Liver (tissue), 8 donors: ENCODE measurements at regions not wholly inside any gene's neighbourhood (a gene's known extent, or its start where the extent isn't known, plus 50 kb on each side); places are given as distances from the start of the nearest gene placed in this dataset.

ENCODE experiments used
- DNase-seq: peaks from one replicate; pipeline ENCODE4 v3.0.0-alpha.2; 2017; ENCODE audit warnings: low spot score
- H3K27ac ChIP-seq, 2 donors: one replicate each; pipeline ENCODE4 v1.7.0; 2013; ENCODE audit warnings: inconsistent platforms in 2 of 2, low read length in 2 of 2, control low read depth in 1 of 2, low read depth in 1 of 2, mild to moderate bottlenecking in 1 of 2
- H3K27me3 ChIP-seq, 4 donors: one replicate each; pipeline versions ENCODE4 v1.6.1 to v1.7.0; 2013; ENCODE audit warnings: low read length in 3 of 4, inconsistent platforms in 1 of 4, mild to moderate bottlenecking in 1 of 4, moderate library complexity in 1 of 4; ENCODE audit not compliant: control insufficient read depth in 4 of 4, insufficient read depth in 4 of 4
- H3K36me3 ChIP-seq, 4 donors: one replicate each; pipeline versions ENCODE4 v1.6.1 to v1.7.0; 2013; ENCODE audit warnings: low read length in 3 of 4, mild to moderate bottlenecking in 3 of 4, low read depth in 1 of 4, moderate library complexity in 1 of 4; ENCODE audit not compliant: control insufficient read depth in 4 of 4, insufficient read depth in 3 of 4
- H3K4me1 ChIP-seq, 4 donors: one replicate each; pipeline versions ENCODE4 v1.6.1 to v1.7.0; 2013; ENCODE audit warnings: low read length in 3 of 4, mild to moderate bottlenecking in 3 of 4, moderate library complexity in 1 of 4; ENCODE audit not compliant: control insufficient read depth in 4 of 4, insufficient read depth in 4 of 4
- H3K4me3 ChIP-seq, 3 donors: one replicate each; pipeline versions ENCODE4 v1.6.1 to v1.7.0; 2013; ENCODE audit warnings: low read length in 3 of 3, control low read depth in 1 of 3, low read depth in 1 of 3, mild to moderate bottlenecking in 1 of 3
- H3K9ac ChIP-seq, 2 donors: one replicate each; pipeline ENCODE4 v1.7.0; 2013; ENCODE audit warnings: low read length in 2 of 2, mild to moderate bottlenecking in 2 of 2, moderate library complexity in 2 of 2, control low read depth in 1 of 2, low read depth in 1 of 2
- H3K9me3 ChIP-seq, 4 donors: one replicate each; pipeline versions ENCODE4 v1.6.1 to v1.7.0; 2013; ENCODE audit warnings: low read length in 3 of 4; ENCODE audit not compliant: control insufficient read depth in 4 of 4
- CTCF ChIP-seq: fragments of 150-350 bp; IDR thresholded peaks from 2 replicates; pipeline ENCODE4 v1.5.1; 2017; ENCODE audit warnings: improper control_type of control experiment, low read depth, low read length; ENCODE audit not compliant: missing input control
- EGR1 ChIP-seq, 2 donors: IDR thresholded peaks; 2 replicates each; pipeline ENCODE4 v1.6.1; 2016 to 2018; ENCODE audit warnings: antibody characterized with exemption in 2 of 2, low read depth in 2 of 2
- FOXA1 ChIP-seq: IDR thresholded peaks from 2 replicates; pipeline ENCODE4 v1.6.1; 2016; ENCODE audit warnings: antibody characterized with exemption
- FOXA2 ChIP-seq: IDR thresholded peaks from 2 replicates; pipeline ENCODE4 v1.6.1; 2016; ENCODE audit warnings: antibody characterized with exemption
- GABPA ChIP-seq, 2 donors: IDR thresholded peaks in 1 of 2; conservative IDR thresholded peaks in 1 of 2; 2 replicates each; pipeline ENCODE4 v1.6.1; 2016; ENCODE audit warnings: antibody characterized with exemption in 2 of 2, mild to moderate bottlenecking in 1 of 2, moderate library complexity in 1 of 2
- HNF4A ChIP-seq, 2 donors: conservative IDR thresholded peaks; 2 replicates each; pipeline ENCODE4 v1.6.1; 2016; ENCODE audit warnings: antibody characterized with exemption in 2 of 2, mild to moderate bottlenecking in 2 of 2
- HNF4G ChIP-seq: IDR thresholded peaks from 2 replicates; pipeline ENCODE4 v1.6.1; 2016; ENCODE audit warnings: antibody characterized with exemption
- JUND ChIP-seq, 2 donors: IDR thresholded peaks; 2 replicates each; pipeline ENCODE4 v1.6.1; 2016; ENCODE audit warnings: antibody characterized with exemption in 2 of 2
- MAX ChIP-seq: IDR thresholded peaks from 2 replicates; pipeline ENCODE4 v1.6.1; 2016; ENCODE audit warnings: antibody characterized with exemption
- NR2F2 ChIP-seq: IDR thresholded peaks from 2 replicates; pipeline ENCODE4 v1.6.1; 2016; ENCODE audit warnings: antibody characterized with exemption
- RAD21 ChIP-seq, 2 donors: IDR thresholded peaks; 2 replicates each; pipeline ENCODE4 v1.6.1; 2016; ENCODE audit warnings: antibody characterized with exemption in 2 of 2, mild to moderate bottlenecking in 2 of 2
- REST ChIP-seq: IDR thresholded peaks from 2 replicates; pipeline ENCODE4 v1.6.1; 2016; ENCODE audit warnings: antibody characterized with exemption, mild to moderate bottlenecking
- RXRA ChIP-seq, 2 donors: IDR thresholded peaks; 2 replicates each; pipeline ENCODE4 v1.6.1; 2017 to 2018; ENCODE audit warnings: antibody characterized with exemption in 2 of 2, mild to moderate bottlenecking in 1 of 2
- SP1 ChIP-seq: IDR thresholded peaks from 2 replicates; pipeline ENCODE4 v1.6.1; 2018; ENCODE audit warnings: antibody characterized with exemption, mild to moderate bottlenecking
- TAF1 ChIP-seq: conservative IDR thresholded peaks from 2 replicates; pipeline ENCODE4 v1.6.1; 2016; ENCODE audit warnings: antibody characterized with exemption, mild to moderate bottlenecking
- YY1 ChIP-seq: IDR thresholded peaks from 2 replicates; pipeline ENCODE4 v1.6.1; 2016; ENCODE audit warnings: antibody characterized with exemption, mild to moderate bottlenecking
- ZBTB33 ChIP-seq: IDR thresholded peaks from 2 replicates; pipeline ENCODE4 v1.6.1; 2016; ENCODE audit warnings: antibody characterized with exemption
- WGBS: extraction: QIAGEN DNeasy Blood & Tissue Kit; methylation state at CpG from one replicate; pipeline ENCODE4 v1.1.7; 2013; 5-methylcytosine and 5-hydroxymethylcytosine counted together
- donor health status: healthy.
- donor health status: healthy.
- donor health status: healthy.
- donor health status: healthy.
- donor health status: healthy.

- no peaks in the 10 kb centered on the region for H3K9me3 ChIP-seq
- H3K27ac ChIP-seq: no peak overlapping the region
- H3K4me1 ChIP-seq: no peaks in the 10 kb centered on the region
- H3K9ac ChIP-seq: no peak overlapping the region
- no peaks in the 10 kb centered on the region for H3K36me3 ChIP-seq
- no peak for TF ChIP-seq REST
- TF ChIP-seq GABPA (IDR thresholded peaks at IDR 0.05 in 1 of 2, conservative IDR thresholded peaks at IDR 0.05 in 1 of 2): no peak
- no peak for TF ChIP-seq FOXA2
- no peak for TF ChIP-seq SP1
- TF ChIP-seq RXRA (IDR thresholded peaks at IDR 0.05): no peak
- no peak for TF ChIP-seq FOXA1
- no peak for TF ChIP-seq MAX
- no peak for TF ChIP-seq JUND (IDR thresholded peaks at IDR 0.05)
- TF ChIP-seq CTCF: no peak
- TF ChIP-seq RAD21 (IDR thresholded peaks at IDR 0.05): no peak
- TF ChIP-seq NR2F2: no peak
- no peak for TF ChIP-seq HNF4A (conservative IDR thresholded peaks at IDR 0.05)
- no peak for TF ChIP-seq EGR1 (IDR thresholded peaks at IDR 0.05; ENCODE audit: low read depth in 2 of 2)
- no peak for TF ChIP-seq YY1
- TF ChIP-seq HNF4G: no peak
- TF ChIP-seq ZBTB33: no peak
- TF ChIP-seq TAF1: no peak
- no peaks in the 10 kb centered on the region for H3K27me3 ChIP-seq
- H3K4me3 ChIP-seq: no peak overlapping the region
- no peak for DNase-seq
Observed at GRCh38 chr6:67854098-67854497, 781.0 kb upstream of the ADGRB3 start.

- Histone ChIP-seq H3K9me3 (peaks cover 0 to 6% (median 0%) of the 10 kb centered on the region in 4 donors), H3K9ac (no peak overlapping the region), H3K27me3 (no peaks in the 10 kb centered on the region), H3K4me3 (no peak overlapping the region), H3K4me1 (no peaks in the 10 kb centered on the region), H3K36me3 (no peaks in the 10 kb centered on the region), H3K27ac (no peak overlapping the region)
- DNase-seq: no peak
- 80% methylated on average over 2 of the region's 2 CpGs for WGBS
- TF ChIP-seq GABPA (IDR thresholded peaks at IDR 0.05 in 1 of 2, conservative IDR thresholded peaks at IDR 0.05 in 1 of 2) (no peak), RAD21 (IDR thresholded peaks at IDR 0.05) (no peak), HNF4G (no peak), FOXA1 (no peak), REST (no peak), ZBTB33 (no peak)
Observed at GRCh38 chr6:67839818-67840217, 795.3 kb upstream of the ADGRB3 start.
